ENCODE measurements at regions not wholly inside any gene's neighbourhood (a gene's known extent, or its start where the extent isn't known, plus 50 kb on each side); places are given as distances from the start of the nearest gene placed in this dataset.
A peak's percentile ranks its signal among the peaks of the same experiment; 100 is the strongest.

DNA sequence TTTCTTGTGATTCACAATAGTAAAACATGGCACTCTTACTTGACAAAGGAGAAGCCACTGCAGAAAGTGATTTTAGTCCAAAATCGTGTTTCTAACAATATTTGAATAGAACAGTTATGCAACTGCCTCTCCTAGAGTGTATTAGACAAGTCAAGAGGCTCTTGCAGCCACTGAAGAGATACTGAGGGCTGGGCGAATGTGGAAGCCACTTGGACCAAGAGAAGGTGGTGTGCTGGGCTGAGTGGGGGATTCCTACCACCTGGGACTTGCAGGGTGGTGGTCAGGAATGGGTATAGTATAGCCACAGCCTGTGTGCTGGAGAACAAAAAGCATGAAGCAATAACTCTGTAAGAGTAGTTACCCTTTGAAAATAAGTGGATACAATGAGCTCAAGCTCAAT, 223.8 kb upstream of the DNAJC19 start:
- no peak for DNase-seq (ENCODE audit: low read depth, low spot score)
- no peak overlapping the region for H3K9ac ChIP-seq (ENCODE audit: control insufficient read depth, extremely low read depth, insufficient read depth, low read length)
- no peaks in the 10 kb centered on the region for H3K27me3 ChIP-seq (ENCODE audit: control insufficient read depth, extremely low read depth, insufficient read depth, low read length)
- dilution Hi-C loops (cut with MboI; ENCODE audit: extremely low pct_ligation_motif_present, low sequenced_read_pairs), result no loop called here
- H3K4me2 ChIP-seq (ENCODE audit: control insufficient read depth, extremely low read depth, insufficient read depth, low read depth, low read length), result no peak overlapping the region
- H3K36me3 ChIP-seq (ENCODE audit: control insufficient read depth in 2 of 2, extremely low read depth in 1 of 2, insufficient read depth in 2 of 2, low read length in 2 of 2), result no peaks in the 10 kb centered on the region
- no peaks in the 10 kb centered on the region for H3K4me1 ChIP-seq (ENCODE audit: control insufficient read depth, extremely low read depth, insufficient read depth, low read length)
- no peak overlapping the region for H2AFZ ChIP-seq (ENCODE audit: control insufficient read depth, low read length)
- TF ChIP-seq EZH2 (IDR thresholded peaks at IDR 0.05; ENCODE audit: low read length), result no peak
- no peak for TF ChIP-seq CTCF (optimal IDR thresholded peaks at IDR 0.05 in 1 of 3, IDR thresholded peaks at IDR 0.05 in 1 of 3, conservative IDR thresholded peaks at IDR 0.05 in 1 of 3; ENCODE audit: extremely low read depth in 1 of 3, insufficient read depth in 2 of 3, low read length in 3 of 3)
- H3K9me1 ChIP-seq (ENCODE audit: control insufficient read depth, extremely low read depth, insufficient read depth, low read length), result no peaks in the 10 kb centered on the region
- no peaks in the 10 kb centered on the region for H3K79me2 ChIP-seq (ENCODE audit: control insufficient read depth, insufficient read depth, low read length)
- H3K9me3 ChIP-seq (ENCODE audit: control insufficient read depth, low read depth, low read length), result no peaks in the 10 kb centered on the region
- no peak for FAIRE-seq
- no peak overlapping the region for H3K4me3 ChIP-seq (ENCODE audit: control insufficient read depth in 2 of 3, extremely low read depth in 1 of 3, insufficient read depth in 2 of 3, low read depth in 1 of 3, low read length in 3 of 3)
- H4K20me1 ChIP-seq (ENCODE audit: control insufficient read depth, extremely low read depth, insufficient read depth, low read length), result no peaks in the 10 kb centered on the region
- no peak overlapping the region for H3K27ac ChIP-seq (ENCODE audit: control insufficient read depth, insufficient read depth, low read length)

GRCh38 chr3:181212271-181212670, 222.7 kb upstream of the DNAJC19 start:
- no peaks in the 10 kb centered on the region for H3K27me3 ChIP-seq (ENCODE audit: control insufficient read depth, extremely low read depth, insufficient read depth, low read length)
- DNase-seq (ENCODE audit: low read depth, low spot score), result no peak
- no peak overlapping the region for H2AFZ ChIP-seq (ENCODE audit: control insufficient read depth, low read length)
- H3K79me2 ChIP-seq (ENCODE audit: control insufficient read depth, insufficient read depth, low read length), result no peaks in the 10 kb centered on the region
- no peaks in the 10 kb centered on the region for H3K9me1 ChIP-seq (ENCODE audit: control insufficient read depth, extremely low read depth, insufficient read depth, low read length)
- H3K4me1 ChIP-seq (ENCODE audit: control insufficient read depth, extremely low read depth, insufficient read depth, low read length), result no peaks in the 10 kb centered on the region
- H4K20me1 ChIP-seq (ENCODE audit: control insufficient read depth, extremely low read depth, insufficient read depth, low read length), result no peaks in the 10 kb centered on the region
- H3K36me3 ChIP-seq (ENCODE audit: control insufficient read depth in 2 of 2, extremely low read depth in 1 of 2, insufficient read depth in 2 of 2, low read length in 2 of 2), result no peaks in the 10 kb centered on the region
- peak; percentile 9 for FAIRE-seq
- H3K27ac ChIP-seq (ENCODE audit: control insufficient read depth, insufficient read depth, low read length), result no peak overlapping the region
- dilution Hi-C loops (cut with MboI; ENCODE audit: extremely low pct_ligation_motif_present, low sequenced_read_pairs), result no loop called here
- TF ChIP-seq EZH2 (IDR thresholded peaks at IDR 0.05; ENCODE audit: low read length) (no peak), CTCF (optimal IDR thresholded peaks at IDR 0.05 in 1 of 3, IDR thresholded peaks at IDR 0.05 in 1 of 3, conservative IDR thresholded peaks at IDR 0.05 in 1 of 3; ENCODE audit: extremely low read depth in 1 of 3, insufficient read depth in 2 of 3, low read length in 3 of 3) (no peak)
- no peak overlapping the region for H3K9ac ChIP-seq (ENCODE audit: control insufficient read depth, extremely low read depth, insufficient read depth, low read length)
- no peak overlapping the region for H3K4me2 ChIP-seq (ENCODE audit: control insufficient read depth, extremely low read depth, insufficient read depth, low read depth, low read length)
- no peaks in the 10 kb centered on the region for H3K9me3 ChIP-seq (ENCODE audit: control insufficient read depth, low read depth, low read length)
- H3K4me3 ChIP-seq (ENCODE audit: control insufficient read depth in 2 of 3, extremely low read depth in 1 of 3, insufficient read depth in 2 of 3, low read depth in 1 of 3, low read length in 3 of 3), result no peak overlapping the region
